HG03066 (cell line): ENCODE measurements at regions not wholly inside any gene's neighbourhood (a gene's known extent, or its start where the extent isn't known, plus 50 kb on each side); places are given as distances from the start of the nearest gene placed in this dataset.

Source experiments
- ATAC-seq: cut with Tn5 transposase; IDR thresholded peaks from one replicate; pipeline ENCODE4 v1.9.1; 2021; ENCODE audit warnings: low read depth; ENCODE audit not compliant: unreplicated experiment

DNA sequence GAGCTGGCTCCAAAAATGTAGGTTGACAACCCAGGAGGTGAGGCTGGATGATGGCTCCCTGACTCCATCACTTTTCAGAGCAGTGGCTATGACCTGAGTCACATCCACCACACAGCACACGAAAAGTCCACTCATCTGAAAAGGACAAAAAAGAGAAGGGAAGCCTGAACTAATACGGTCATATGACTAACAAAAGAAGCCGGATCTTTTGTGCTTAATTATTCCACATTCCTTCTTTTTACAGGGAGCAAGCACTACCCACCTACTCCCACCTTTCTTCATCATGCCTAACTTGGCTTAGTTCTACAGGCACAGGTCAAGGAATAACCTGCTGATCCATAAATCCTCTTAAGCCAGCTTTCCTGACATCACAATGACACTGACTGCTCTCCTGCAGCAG, 601.3 kb upstream of the MIR17HG start:
- no peak for ATAC-seq

DNA sequence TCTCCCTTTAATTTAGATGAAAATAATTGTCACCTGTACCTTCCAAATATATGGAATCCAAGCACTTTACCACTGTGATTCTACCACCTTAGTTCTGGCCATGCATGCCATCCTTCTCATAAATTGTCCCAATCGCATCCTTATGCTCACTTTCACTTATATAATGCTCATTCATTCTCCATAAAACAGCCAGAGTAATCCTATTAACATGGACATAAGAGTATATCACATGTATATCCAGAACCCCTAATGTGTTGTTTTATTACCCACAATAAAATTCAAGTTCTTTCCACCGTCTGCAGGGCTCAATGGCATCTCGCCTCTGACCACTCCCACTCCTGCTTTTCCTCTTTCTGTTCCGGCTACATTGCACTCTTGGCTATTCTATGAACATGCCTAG, 597.5 kb upstream of the MIR17HG start:
- ATAC-seq: no peak

DNA sequence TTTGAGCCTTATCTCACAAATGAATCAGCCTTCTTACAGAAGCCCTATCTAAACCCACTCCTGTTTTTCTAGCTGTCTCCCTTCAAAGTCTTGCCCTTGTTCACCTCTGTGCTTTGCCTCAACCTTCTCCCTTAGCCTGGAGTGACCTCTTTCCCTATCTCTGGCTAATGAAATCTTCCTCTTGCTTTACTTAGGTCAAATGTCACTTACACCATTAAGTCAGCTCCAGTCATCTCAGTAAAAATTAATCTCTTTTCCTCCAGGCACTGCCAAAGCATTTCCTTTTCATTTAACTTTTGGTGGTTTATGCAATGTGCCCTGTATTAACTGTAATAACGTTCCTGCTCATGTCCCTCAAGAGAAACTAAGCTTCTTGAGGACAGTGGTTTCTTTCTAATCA, 596.5 kb upstream of the MIR17HG start:
- ATAC-seq: no peak

DNA sequence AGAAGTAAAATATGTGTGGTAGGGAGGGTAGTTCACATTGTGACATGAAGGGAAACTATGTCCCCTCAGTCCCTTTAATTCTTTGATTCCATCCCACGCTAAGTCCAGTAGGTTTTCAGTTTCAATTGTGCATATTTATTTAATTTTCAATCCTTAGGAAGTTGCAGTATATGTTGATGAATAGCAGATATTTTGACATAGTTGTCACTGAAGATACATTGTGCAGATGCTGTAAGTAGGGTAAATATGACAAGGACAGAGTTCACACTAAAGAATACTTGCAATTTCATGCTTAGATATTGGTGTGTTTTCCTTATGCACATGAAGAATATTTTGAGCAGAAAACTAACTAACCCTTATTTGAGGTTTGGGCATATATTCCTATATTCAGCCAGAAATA, 595.4 kb upstream of the MIR17HG start:
- no peak for ATAC-seq

DNA sequence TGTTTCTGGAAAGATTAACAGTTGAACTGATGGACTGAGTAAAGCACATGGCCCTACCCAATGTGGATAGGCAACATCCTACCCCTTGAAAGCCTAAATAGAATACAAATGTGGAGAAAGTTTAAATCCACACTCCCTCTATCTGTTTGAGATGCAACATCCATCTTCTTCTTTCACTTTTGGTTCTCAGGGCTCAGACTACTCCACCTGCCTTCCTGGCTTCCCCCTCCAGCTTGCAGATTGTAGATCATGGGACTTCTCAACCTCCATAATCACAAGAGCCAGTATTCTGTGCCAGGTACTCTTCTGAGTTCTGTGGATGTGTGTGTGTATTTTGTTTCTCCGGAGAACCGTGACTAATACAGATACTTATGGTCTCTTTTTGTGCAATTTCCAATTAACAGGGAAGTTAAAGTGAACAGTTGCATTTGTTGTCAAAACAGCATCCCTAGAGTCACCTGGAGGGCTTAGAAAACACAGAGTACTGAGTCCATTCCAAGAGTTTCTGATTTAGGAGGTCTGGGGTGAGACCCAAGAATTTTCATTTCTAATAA, 590.3 kb upstream of the MIR17HG start:
- no peak for ATAC-seq

DNA sequence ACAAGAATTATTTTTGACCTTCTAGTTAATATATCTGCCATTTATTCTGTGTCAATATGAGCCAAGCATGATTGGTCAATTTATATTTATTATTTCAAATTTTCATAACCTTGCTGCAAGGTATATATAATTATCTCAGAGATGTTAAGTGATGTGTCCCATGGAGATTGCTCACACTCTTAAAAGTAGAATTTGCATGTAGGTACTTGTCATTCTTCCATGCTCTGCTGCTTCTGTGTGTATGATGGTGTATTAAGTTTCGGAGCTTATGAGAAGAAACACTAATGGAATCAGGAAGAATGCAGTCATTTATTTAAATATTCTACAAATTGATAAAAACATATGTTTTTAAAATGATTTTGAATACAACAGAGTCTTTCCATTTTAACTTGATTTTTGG, 586.8 kb upstream of the MIR17HG start:
- no peak for ATAC-seq

DNA sequence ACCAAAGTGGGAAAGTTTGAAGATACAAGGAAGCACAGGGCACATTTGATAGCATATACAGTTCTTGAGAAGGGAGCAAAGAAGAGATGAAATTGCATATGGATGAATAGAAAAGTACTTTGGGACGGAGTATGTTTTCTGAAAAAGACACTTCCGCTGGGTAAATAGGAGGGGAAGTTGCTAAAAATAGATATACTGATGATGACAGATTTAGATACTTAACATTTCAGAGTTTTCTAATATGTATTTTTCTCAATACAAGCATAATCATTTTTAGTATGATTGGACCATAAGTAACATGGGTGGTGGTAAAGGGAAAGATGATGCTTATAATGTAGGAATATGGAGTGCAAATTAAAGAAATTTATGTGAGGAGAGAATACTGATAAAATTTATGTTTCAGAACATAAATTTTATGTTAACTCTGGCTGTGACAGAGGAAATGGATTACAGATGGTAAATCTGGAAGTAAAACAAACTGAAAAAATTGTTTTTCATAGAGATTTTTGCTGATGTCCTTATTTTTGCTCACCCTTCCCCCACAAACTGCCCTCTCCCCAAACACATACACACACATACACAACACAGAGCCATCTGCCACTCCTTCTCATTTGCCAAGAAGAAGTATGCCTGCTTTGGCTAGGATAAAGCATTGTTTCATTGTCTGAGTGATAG, 583.9 kb upstream of the MIR17HG start:
- ATAC-seq: no peak

DNA sequence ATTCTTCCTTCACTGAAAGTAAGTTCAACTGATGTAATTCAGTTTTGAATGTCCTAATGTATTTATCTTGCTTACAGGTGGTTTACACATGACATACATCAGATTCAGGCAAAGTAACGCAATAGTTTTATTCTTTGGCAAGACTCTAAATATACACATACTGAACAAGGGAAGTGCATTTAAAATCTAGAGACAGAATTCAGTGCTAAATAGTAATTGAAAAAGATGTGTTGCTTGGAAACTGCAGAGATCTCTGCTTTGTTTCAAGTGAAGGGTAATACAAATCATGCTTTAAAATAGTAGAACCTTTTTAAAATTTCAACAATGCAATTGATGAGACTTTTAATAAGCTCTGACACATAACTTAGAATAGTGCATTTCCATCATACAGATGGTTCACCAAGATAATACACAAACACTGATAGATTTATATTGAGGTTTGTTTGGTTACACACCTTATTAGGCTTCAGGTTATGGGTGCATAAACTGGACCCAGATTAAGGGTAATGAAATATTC, 581.0 kb upstream of the MIR17HG start:
- ATAC-seq: no peak

DNA sequence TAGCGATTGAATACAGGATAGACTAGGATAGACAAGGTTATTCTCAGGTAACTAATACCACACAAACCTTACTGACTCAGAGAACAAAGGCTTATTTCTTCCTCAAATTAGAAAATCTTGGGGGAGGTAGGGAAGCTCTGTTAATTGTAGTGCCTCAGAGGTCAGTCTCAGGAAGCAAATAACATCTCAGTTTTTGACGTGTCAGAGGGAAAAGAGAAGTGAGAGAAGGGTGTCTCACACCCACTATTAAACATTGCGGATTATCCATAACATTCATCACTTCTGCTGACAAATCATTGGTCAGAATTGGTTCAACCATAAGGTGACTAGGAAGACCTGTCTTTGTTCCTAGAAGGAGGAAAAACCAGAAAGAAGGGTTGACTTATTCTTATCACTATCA, 579.4 kb upstream of the MIR17HG start:
- no peak for ATAC-seq

DNA sequence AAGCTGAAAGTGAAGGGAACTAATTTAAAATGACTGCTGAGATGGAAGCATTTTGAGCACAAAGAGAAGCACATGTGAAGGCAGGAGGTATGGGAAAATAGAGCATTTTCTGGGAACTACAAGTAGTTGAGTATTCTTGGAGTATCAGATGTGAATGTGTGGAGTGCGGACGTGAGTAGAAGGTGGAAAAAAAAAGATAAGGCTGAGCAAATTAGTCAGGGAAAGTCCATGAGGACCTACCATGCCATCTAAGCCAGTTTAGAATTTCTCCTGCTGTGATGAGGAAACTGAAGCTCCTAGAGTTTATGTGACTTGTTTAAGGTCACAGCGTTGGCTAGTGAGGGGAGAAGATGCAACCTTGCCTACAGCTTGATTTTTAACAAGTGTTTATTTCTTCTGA, 578.1 kb upstream of the MIR17HG start:
- no peak for ATAC-seq

DNA sequence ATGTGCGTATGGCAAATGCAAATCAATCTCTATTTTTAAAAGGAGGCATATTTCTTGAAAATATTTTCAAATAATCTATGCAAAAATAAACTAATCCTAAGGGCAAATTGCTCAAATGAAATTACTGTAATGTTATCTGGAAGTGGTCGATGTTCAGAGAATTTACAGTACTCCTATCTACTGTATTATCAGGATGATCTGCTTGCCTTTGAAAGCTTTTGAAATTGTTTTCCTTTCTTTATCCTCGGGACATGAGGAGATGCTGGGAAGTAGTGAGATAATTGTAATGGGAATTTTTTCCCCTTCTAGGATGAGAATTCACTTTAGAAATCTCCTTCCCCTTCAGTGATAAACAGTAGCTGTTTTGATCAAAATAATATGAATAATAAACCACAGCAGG, 577.2 kb upstream of the MIR17HG start:
- ATAC-seq: no peak

DNA sequence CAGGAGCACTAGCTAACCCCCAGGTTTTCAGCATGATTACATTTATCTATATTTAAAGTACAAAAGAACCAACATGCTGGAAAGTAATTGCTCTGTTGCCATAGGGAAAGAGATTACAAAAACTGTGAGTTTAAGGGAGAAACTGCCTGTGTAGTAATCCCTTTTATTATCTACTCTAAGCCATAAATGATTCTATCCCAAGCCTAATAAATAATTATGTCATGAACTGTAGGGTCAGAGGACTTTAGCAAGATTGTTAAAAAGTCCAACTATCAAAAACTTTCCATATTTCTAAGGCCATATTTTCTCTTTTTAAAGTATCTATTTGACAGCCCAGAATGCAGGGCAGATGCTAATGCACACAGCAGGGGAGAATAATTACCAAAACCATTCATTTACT, 573.8 kb upstream of the MIR17HG start:
- ATAC-seq: no peak

DNA sequence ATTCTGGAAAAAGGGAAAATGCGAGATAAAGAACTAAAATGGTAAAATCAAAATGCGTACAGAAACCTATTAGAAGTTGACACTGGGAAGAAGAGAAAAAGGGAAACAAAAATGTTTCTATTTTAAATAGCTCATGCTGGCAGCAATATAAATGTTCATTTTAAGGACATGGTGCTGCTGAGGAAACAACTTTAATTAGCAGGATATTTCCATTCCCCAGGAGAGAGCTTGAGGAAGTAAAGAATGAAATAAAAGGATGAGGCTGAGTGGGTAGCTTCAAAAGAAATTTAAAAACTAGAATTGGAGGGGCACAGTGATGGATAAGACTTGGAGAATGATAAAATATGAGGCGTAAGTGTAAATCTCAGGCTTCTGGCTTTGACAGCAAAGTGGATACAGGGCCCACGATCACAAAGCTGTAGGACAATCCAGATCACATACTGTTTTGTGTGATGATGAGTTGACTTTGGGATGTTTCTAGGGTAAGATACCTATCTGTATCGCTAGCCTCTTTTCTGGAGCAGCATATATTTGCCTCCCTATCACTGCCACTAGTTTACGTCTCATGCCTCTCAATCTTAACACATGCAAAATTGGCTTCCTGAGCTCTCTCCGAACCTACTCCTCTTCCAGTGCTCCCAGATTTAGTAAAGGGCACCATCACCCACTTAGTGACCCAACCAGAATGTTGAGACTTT, 571.3 kb upstream of the MIR17HG start:
- ATAC-seq: no peak

DNA sequence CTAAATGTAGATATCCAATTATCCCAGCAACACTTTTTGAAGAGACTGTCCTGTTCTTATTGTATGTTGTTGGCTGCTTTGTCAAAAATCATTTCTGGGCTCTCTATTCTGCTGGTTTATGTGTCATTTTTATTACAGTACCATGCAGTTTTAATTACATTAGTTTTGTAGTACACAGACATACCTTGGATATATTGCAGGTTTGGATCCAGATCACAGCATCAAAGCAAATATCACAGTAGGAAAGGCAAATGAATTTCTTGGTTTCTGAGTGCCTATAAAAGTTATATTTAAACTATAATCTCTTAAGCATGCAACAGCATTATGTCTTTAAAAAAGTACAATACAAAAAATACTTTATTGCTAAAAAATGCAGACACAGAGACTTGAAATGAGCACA, 564.2 kb upstream of the MIR17HG start:
- no peak for ATAC-seq

DNA sequence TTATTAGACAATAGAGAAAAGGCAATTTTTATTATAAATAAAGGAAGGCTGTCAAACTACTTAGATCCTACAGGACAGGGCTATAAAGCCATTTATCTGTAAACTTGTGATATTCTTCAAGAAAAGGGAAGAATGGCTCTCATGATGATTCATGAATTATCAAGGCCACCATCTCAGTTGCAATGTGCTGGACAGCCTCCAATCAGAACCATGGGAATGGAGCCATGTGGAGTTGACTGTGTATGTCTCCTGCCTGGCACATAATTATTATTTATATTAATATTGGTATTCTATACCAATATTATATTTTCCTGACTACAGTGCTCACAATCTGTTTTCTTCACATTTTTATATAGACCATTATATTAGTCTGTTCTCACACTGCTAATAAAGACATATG, 560.5 kb upstream of the MIR17HG start:
- ATAC-seq: no peak

DNA sequence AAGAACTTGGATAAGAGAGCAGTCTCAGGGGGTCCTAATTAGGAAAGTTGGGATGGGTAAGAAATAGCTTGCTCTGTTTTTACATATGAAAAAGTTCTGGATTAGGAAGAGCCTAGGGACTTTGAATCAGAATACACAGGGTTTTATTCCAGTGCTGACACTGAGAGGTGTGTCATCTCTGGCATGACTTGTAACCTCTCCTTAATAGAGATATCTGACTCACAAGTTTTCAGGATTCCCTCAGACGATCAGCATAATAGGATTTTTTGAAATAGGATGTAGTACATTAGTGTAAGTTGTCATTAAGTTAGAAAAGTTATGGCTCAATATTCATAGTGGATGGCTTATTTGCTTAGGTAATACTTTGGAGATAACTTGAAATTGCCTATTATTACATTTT, 555.2 kb upstream of the MIR17HG start:
- ATAC-seq: no peak

DNA sequence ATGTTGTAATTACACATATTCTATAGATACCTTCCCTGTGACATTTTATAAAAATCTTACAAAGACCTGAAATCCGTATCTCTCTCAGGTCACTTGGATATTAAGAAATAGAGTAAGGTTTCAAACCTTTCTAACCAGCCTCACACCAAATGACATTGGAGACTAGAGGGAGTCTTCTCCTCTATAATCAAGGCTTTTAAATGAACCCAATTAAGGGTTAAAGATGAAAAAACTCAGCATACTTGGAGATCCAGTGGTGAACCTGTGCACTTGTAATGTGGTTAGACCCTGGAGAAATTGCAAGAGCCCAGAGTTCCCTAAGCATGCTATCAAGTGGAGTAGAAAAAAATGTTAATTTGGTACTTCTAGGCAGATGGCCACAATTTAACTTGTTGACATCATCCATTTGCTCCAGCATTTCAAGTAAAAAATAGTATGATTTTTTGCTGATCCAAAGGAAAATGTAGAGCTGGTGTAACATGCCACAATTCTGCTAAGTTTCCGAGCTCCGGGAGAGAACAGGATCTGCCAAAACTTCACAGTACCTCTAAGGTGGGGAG, 554.1 kb upstream of the MIR17HG start:
- ATAC-seq: no peak

DNA sequence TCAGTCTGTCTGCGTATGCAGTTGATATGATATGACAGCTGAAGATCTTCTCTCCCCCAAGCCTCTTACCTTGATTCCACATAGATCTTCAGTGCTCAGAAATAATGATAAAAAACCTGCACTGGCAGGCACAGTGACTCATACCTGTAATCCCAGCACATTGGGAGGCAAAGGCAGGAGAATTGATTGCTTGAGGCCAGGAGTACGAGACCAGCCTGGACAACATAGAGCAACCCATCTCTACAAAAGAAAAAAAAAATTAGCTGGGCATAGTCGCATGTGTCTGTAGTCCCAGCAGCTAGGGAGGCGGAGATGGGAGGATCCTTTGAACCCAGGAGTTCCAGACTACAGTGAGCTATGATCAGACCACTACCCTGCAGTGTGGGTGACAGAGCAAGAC, 551.0 kb upstream of the MIR17HG start:
- no peak for ATAC-seq

DNA sequence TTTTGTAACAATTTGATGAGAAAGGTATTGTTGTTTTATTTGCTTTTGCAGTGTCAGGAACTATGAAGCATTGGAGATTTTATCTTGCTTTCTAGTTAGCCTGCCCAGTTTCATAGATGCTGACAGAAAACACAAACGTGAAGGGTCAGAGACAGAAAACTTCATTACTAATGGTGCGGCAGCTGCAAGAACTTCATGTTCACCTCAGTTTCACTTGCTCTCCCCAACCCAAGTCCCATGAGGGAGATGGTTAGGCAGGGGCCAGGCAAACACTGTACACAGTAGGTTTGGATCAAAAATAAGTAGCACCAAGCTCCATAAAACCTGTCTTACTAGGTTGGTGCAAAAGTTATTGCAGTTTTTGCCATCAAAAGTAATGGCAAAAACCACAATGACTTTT, 550.2 kb upstream of the MIR17HG start:
- no peak for ATAC-seq

DNA sequence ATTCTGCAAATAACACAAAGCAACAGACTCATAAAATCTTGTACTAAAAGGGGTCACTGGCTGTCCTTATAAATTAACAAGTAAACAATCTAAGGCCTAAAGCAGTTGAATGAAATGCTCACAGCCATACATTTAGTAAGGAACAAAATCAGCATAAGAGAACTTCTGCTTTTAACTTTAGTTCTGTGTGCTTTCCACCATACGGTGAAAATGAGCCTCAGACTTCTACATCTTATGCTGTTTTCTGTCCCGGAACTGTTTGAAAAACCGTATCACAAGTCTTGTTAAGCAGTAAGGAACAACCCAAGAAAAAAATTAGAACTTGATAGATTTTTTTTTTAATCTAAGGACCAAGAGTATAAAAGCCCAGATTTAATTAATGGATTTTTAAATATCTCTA, 549.1 kb upstream of the MIR17HG start:
- no peak for ATAC-seq

DNA sequence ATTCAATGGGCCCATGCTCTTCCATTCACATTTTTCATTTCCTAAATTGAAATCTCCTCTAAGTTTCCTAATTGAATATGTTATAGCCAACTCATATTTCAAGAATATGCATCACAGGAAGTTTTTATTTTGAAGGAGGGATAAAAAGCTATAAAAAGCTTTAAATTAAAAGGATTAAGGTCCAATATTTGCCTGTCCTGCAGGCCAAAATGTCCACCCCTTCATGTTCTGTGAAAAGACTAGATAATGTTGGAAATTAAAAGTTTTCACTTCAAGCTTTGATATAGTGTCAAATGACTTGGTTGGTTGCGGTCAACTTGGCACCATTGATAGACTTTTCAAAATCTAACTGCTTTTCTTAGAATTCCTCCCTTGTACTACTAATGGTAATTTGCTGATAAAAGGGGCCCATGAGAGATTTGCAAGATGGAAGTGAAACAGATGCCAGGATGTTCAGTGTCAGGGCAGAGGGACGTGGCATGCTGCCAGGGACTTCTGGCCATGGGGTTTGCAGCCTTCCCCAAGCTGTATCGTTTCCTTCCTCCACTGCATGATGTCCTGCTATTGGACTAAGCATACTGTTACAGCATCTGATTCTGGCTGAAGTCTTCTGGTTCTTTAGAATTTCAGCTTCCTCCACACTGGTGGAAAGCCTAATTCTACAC, 547.3 kb upstream of the MIR17HG start:
- no peak for ATAC-seq
